ENCODE measurements at regions not wholly inside any gene's neighbourhood (a gene's known extent, or its start where the extent isn't known, plus 50 kb on each side); places are given as distances from the start of the nearest gene placed in this dataset.

GRCh38 chr12:23238190-23238589 lies 613.2 kb downstream of the ETNK1 start:
- Histone ChIP-seq H3K79me2 (ENCODE audit: insufficient read depth, low read length) (no peaks in the 10 kb centered on the region), H3K4me3 (ENCODE audit: low read length, poor library complexity, severe bottlenecking) (no peak overlapping the region), H2AFZ (ENCODE audit: low read length) (no peak overlapping the region), H3K27me3 (ENCODE audit: insufficient read depth, low read length, poor library complexity, severe bottlenecking) (no peaks in the 10 kb centered on the region), H3K9me3 (ENCODE audit: insufficient read depth, low read depth, low read length) (no peaks in the 10 kb centered on the region), H3K9ac (ENCODE audit: low read depth, low read length, poor library complexity, severe bottlenecking) (no peak overlapping the region), H3K4me2 (ENCODE audit: low read depth, low read length, poor library complexity, severe bottlenecking) (no peak overlapping the region), H3K36me3 (ENCODE audit: insufficient read depth, low read length) (no peaks in the 10 kb centered on the region), H3F3A (ENCODE audit: low read depth) (no peaks in the 10 kb centered on the region), H3K9me2 (replicated peaks; ENCODE audit: low read depth, low read length) (no peaks in the 10 kb centered on the region), H3K4me1 (ENCODE audit: insufficient read depth, low read length, poor library complexity, severe bottlenecking) (no peaks in the 10 kb centered on the region), H4K20me1 (ENCODE audit: insufficient read depth, low read length, poor library complexity, severe bottlenecking) (no peaks in the 10 kb centered on the region)
- TF ChIP-seq CTCF (conservative IDR thresholded peaks at IDR 0.05; ENCODE audit: low read length): no peak
- TF ChIP-seq EZH2phosphoT487 (IDR thresholded peaks at IDR 0.05; ENCODE audit: borderline replicate concordance): no peak

GRCh38 chr12:23238957-23239356 lies 614.0 kb downstream of the ETNK1 start:
- TF ChIP-seq EZH2phosphoT487 (IDR thresholded peaks at IDR 0.05; ENCODE audit: borderline replicate concordance): no peak
- TF ChIP-seq CTCF (conservative IDR thresholded peaks at IDR 0.05; ENCODE audit: low read length): no peak
- Histone ChIP-seq H3K4me2 (ENCODE audit: low read depth, low read length, poor library complexity, severe bottlenecking) (no peak overlapping the region), H3K4me1 (ENCODE audit: insufficient read depth, low read length, poor library complexity, severe bottlenecking) (no peaks in the 10 kb centered on the region), H3K9me3 (ENCODE audit: insufficient read depth, low read depth, low read length) (no peaks in the 10 kb centered on the region), H4K20me1 (ENCODE audit: insufficient read depth, low read length, poor library complexity, severe bottlenecking) (no peaks in the 10 kb centered on the region), H3K9me2 (replicated peaks; ENCODE audit: low read depth, low read length) (no peaks in the 10 kb centered on the region), H3K27me3 (ENCODE audit: insufficient read depth, low read length, poor library complexity, severe bottlenecking) (no peaks in the 10 kb centered on the region), H3K79me2 (ENCODE audit: insufficient read depth, low read length) (no peaks in the 10 kb centered on the region), H2AFZ (ENCODE audit: low read length) (no peak overlapping the region), H3K36me3 (ENCODE audit: insufficient read depth, low read length) (no peaks in the 10 kb centered on the region), H3F3A (ENCODE audit: low read depth) (no peaks in the 10 kb centered on the region), H3K4me3 (ENCODE audit: low read length, poor library complexity, severe bottlenecking) (no peak overlapping the region), H3K9ac (ENCODE audit: low read depth, low read length, poor library complexity, severe bottlenecking) (no peak overlapping the region)

- Histone ChIP-seq H3K9me2 (replicated peaks; ENCODE audit: low read depth, low read length) (no peaks in the 10 kb centered on the region), H3K9me3 (ENCODE audit: insufficient read depth, low read depth, low read length) (no peaks in the 10 kb centered on the region), H3K9ac (ENCODE audit: low read depth, low read length, poor library complexity, severe bottlenecking) (no peak overlapping the region), H3K79me2 (ENCODE audit: insufficient read depth, low read length) (no peaks in the 10 kb centered on the region), H3K4me3 (ENCODE audit: low read length, poor library complexity, severe bottlenecking) (no peak overlapping the region), H3K36me3 (ENCODE audit: insufficient read depth, low read length) (no peaks in the 10 kb centered on the region), H4K20me1 (ENCODE audit: insufficient read depth, low read length, poor library complexity, severe bottlenecking) (no peaks in the 10 kb centered on the region), H2AFZ (ENCODE audit: low read length) (no peak overlapping the region), H3K4me1 (ENCODE audit: insufficient read depth, low read length, poor library complexity, severe bottlenecking) (no peaks in the 10 kb centered on the region), H3K4me2 (ENCODE audit: low read depth, low read length, poor library complexity, severe bottlenecking) (no peak overlapping the region), H3F3A (ENCODE audit: low read depth) (no peaks in the 10 kb centered on the region), H3K27me3 (ENCODE audit: insufficient read depth, low read length, poor library complexity, severe bottlenecking) (no peaks in the 10 kb centered on the region)
- TF ChIP-seq EZH2phosphoT487 (IDR thresholded peaks at IDR 0.05; ENCODE audit: borderline replicate concordance): no peak
- TF ChIP-seq CTCF (conservative IDR thresholded peaks at IDR 0.05; ENCODE audit: low read length): no peak
Observed at GRCh38 chr12:23245186-23245585, 620.2 kb downstream of the ETNK1 start.

Data from Loucy (cell line).